ENCODE measurements at regions not wholly inside any gene's neighbourhood (a gene's known extent, or its start where the extent isn't known, plus 50 kb on each side); places are given as distances from the start of the nearest gene placed in this dataset.
"Not testable (repeated sequence)": the region's sequence is repeated elsewhere in the genome, so short reads cannot be mapped to it uniquely, and the experiment has no call there.

GRCh38 chr1:149229813-149230212 is 126.5 kb upstream of the NBPF9 start:
- H2AFZ ChIP-seq (ENCODE audit: low read depth, low read length); H3K79me2 ChIP-seq (ENCODE audit: control insufficient read depth, insufficient read depth, low read length); POLR2A ChIA-PET; H3K9me3 ChIP-seq (replicated peaks; ENCODE audit: control insufficient read depth, insufficient read depth, low read length); DNase-seq (ENCODE audit: low read depth, low spot score); CTCF ChIA-PET; H3K4me1 ChIP-seq (ENCODE audit: control insufficient read depth, extremely low read depth, insufficient read depth, low read length); H4K20me1 ChIP-seq (replicated peaks; ENCODE audit: control insufficient read depth, extremely low read depth, insufficient read depth, low read length); dilution Hi-C loops (cut with MboI; ENCODE audit: extremely low pct_ligation_motif_present, low sequenced_read_pairs); H3K27me3 ChIP-seq (ENCODE audit: control insufficient read depth in 2 of 2, insufficient read depth in 2 of 2, low read length in 2 of 2); H3K4me2 ChIP-seq (ENCODE audit: insufficient read depth, low read length); H3K4me3 ChIP-seq (replicated peaks in 1 of 3; ENCODE audit: insufficient read depth in 1 of 3, low read depth in 1 of 3, low read length in 3 of 3); BruUV-seq (replicated peaks); FAIRE-seq; H3K9ac ChIP-seq (replicated peaks; ENCODE audit: extremely low read depth, insufficient read depth, low read length); H3K9me1 ChIP-seq (replicated peaks; ENCODE audit: control insufficient read depth, extremely low read depth, insufficient read depth, low read length); H3K36me3 ChIP-seq (ENCODE audit: control insufficient read depth in 2 of 2, extremely low read depth in 1 of 2, insufficient read depth in 2 of 2, low read length in 2 of 2); H3K27ac ChIP-seq (ENCODE audit: insufficient read depth, low read depth, low read length); intact Hi-C loops (cut with micrococcal nuclease): not testable (repeated sequence)

- H2AFZ ChIP-seq (ENCODE audit: low read depth, low read length); H4K20me1 ChIP-seq (replicated peaks; ENCODE audit: control insufficient read depth, extremely low read depth, insufficient read depth, low read length); H3K4me2 ChIP-seq (ENCODE audit: insufficient read depth, low read length); H3K27ac ChIP-seq (ENCODE audit: insufficient read depth, low read depth, low read length); DNase-seq (ENCODE audit: low read depth, low spot score); H3K79me2 ChIP-seq (ENCODE audit: control insufficient read depth, insufficient read depth, low read length); POLR2A ChIA-PET; BruUV-seq (replicated peaks); intact Hi-C loops (cut with micrococcal nuclease); H3K4me1 ChIP-seq (ENCODE audit: control insufficient read depth, extremely low read depth, insufficient read depth, low read length); H3K36me3 ChIP-seq (ENCODE audit: control insufficient read depth in 2 of 2, extremely low read depth in 1 of 2, insufficient read depth in 2 of 2, low read length in 2 of 2); H3K27me3 ChIP-seq (ENCODE audit: control insufficient read depth in 2 of 2, insufficient read depth in 2 of 2, low read length in 2 of 2); FAIRE-seq; H3K9me3 ChIP-seq (replicated peaks; ENCODE audit: control insufficient read depth, insufficient read depth, low read length); dilution Hi-C loops (cut with MboI; ENCODE audit: extremely low pct_ligation_motif_present, low sequenced_read_pairs); CTCF ChIA-PET; H3K4me3 ChIP-seq (replicated peaks in 1 of 3; ENCODE audit: insufficient read depth in 1 of 3, low read depth in 1 of 3, low read length in 3 of 3); H3K9me1 ChIP-seq (replicated peaks; ENCODE audit: control insufficient read depth, extremely low read depth, insufficient read depth, low read length); H3K9ac ChIP-seq (replicated peaks; ENCODE audit: extremely low read depth, insufficient read depth, low read length): not testable (repeated sequence)
Observed at GRCh38 chr1:149234926-149235914, 131.9 kb upstream of the NBPF9 start.

- H4K20me1 ChIP-seq (replicated peaks; ENCODE audit: control insufficient read depth, extremely low read depth, insufficient read depth, low read length); H2AFZ ChIP-seq (ENCODE audit: low read depth, low read length); POLR2A ChIA-PET; H3K27ac ChIP-seq (ENCODE audit: insufficient read depth, low read depth, low read length); H3K9ac ChIP-seq (replicated peaks; ENCODE audit: extremely low read depth, insufficient read depth, low read length); H3K27me3 ChIP-seq (ENCODE audit: control insufficient read depth in 2 of 2, insufficient read depth in 2 of 2, low read length in 2 of 2); H3K4me3 ChIP-seq (replicated peaks in 1 of 3; ENCODE audit: insufficient read depth in 1 of 3, low read depth in 1 of 3, low read length in 3 of 3); H3K4me1 ChIP-seq (ENCODE audit: control insufficient read depth, extremely low read depth, insufficient read depth, low read length); H3K9me3 ChIP-seq (replicated peaks; ENCODE audit: control insufficient read depth, insufficient read depth, low read length); H3K79me2 ChIP-seq (ENCODE audit: control insufficient read depth, insufficient read depth, low read length); H3K4me2 ChIP-seq (ENCODE audit: insufficient read depth, low read length); intact Hi-C loops (cut with micrococcal nuclease); DNase-seq (ENCODE audit: low read depth, low spot score); CTCF ChIA-PET; H3K36me3 ChIP-seq (ENCODE audit: control insufficient read depth in 2 of 2, extremely low read depth in 1 of 2, insufficient read depth in 2 of 2, low read length in 2 of 2); FAIRE-seq; dilution Hi-C loops (cut with MboI; ENCODE audit: extremely low pct_ligation_motif_present, low sequenced_read_pairs); BruUV-seq (replicated peaks); H3K9me1 ChIP-seq (replicated peaks; ENCODE audit: control insufficient read depth, extremely low read depth, insufficient read depth, low read length): not testable (repeated sequence)
Observed at GRCh38 chr1:149237515-149237914, 134.2 kb upstream of the NBPF9 start.

- H3K79me2 ChIP-seq (ENCODE audit: control insufficient read depth, insufficient read depth, low read length); CTCF ChIA-PET; H3K9me1 ChIP-seq (replicated peaks; ENCODE audit: control insufficient read depth, extremely low read depth, insufficient read depth, low read length); intact Hi-C loops (cut with micrococcal nuclease); H3K27me3 ChIP-seq (ENCODE audit: control insufficient read depth in 2 of 2, insufficient read depth in 2 of 2, low read length in 2 of 2); H3K9me3 ChIP-seq (replicated peaks; ENCODE audit: control insufficient read depth, insufficient read depth, low read length); H3K36me3 ChIP-seq (ENCODE audit: control insufficient read depth in 2 of 2, extremely low read depth in 1 of 2, insufficient read depth in 2 of 2, low read length in 2 of 2); H3K9ac ChIP-seq (replicated peaks; ENCODE audit: extremely low read depth, insufficient read depth, low read length); dilution Hi-C loops (cut with MboI; ENCODE audit: extremely low pct_ligation_motif_present, low sequenced_read_pairs); H3K4me1 ChIP-seq (ENCODE audit: control insufficient read depth, extremely low read depth, insufficient read depth, low read length); H3K4me2 ChIP-seq (ENCODE audit: insufficient read depth, low read length); H3K4me3 ChIP-seq (replicated peaks in 1 of 3; ENCODE audit: insufficient read depth in 1 of 3, low read depth in 1 of 3, low read length in 3 of 3); DNase-seq (ENCODE audit: low read depth, low spot score); BruUV-seq (replicated peaks); H4K20me1 ChIP-seq (replicated peaks; ENCODE audit: control insufficient read depth, extremely low read depth, insufficient read depth, low read length); POLR2A ChIA-PET; H2AFZ ChIP-seq (ENCODE audit: low read depth, low read length); FAIRE-seq; H3K27ac ChIP-seq (ENCODE audit: insufficient read depth, low read depth, low read length): not testable (repeated sequence)
Observed at GRCh38 chr1:149239897-149240508, 136.7 kb upstream of the NBPF9 start.

Data from endothelial cell of umbilical vein (primary cell).